Heart right ventricle (tissue), 16 donors: ENCODE measurements at regions not wholly inside any gene's neighbourhood (a gene's known extent, or its start where the extent isn't known, plus 50 kb on each side); places are given as distances from the start of the nearest gene placed in this dataset.

Source experiments
- ATAC-seq, 8 donors: fragments of 200-7000 bp; cut with Tn5 transposase; one replicate each; pipeline ENCODE4 v1.9.1; 2020; ENCODE audit warnings: mild to moderate bottlenecking in 8 of 8, moderate library complexity in 8 of 8, moderate number of reproducible peaks in 1 of 8
- DNase-seq, 2 donors: peaks; one replicate each; pipeline ENCODE4 v3.0.0-alpha.2; 2020
- H3K27ac ChIP-seq, 10 donors: fragments of 200-600 bp; sonication (generic) in 2 of 10; one replicate each; pipeline versions ENCODE4 v1.5.0 to v1.8.0; 2020 to 2022; ENCODE audit warnings: mild to moderate bottlenecking in 3 of 10
- H3K27me3 ChIP-seq, 7 donors: fragments of 200-600 bp; one replicate each; pipeline ENCODE4 v1.8.0; 2021 to 2022; ENCODE audit warnings: mild to moderate bottlenecking in 2 of 7
- H3K36me3 ChIP-seq, 9 donors: fragments of 200-600 bp; sonication (generic) in 1 of 9; one replicate each; pipeline versions ENCODE4 v1.5.0 to v1.8.0; 2020 to 2022; ENCODE audit warnings: mild to moderate bottlenecking in 2 of 9
- H3K4me1 ChIP-seq, 9 donors: fragments of 200-600 bp; sonication (generic) in 1 of 9; one replicate each; pipeline versions ENCODE4 v1.5.0 to v1.8.0; 2020 to 2022; ENCODE audit warnings: mild to moderate bottlenecking in 4 of 9
- H3K4me3 ChIP-seq, 10 donors: fragments of 200-600 bp; sonication (generic) in 2 of 10; one replicate each; pipeline versions ENCODE4 v1.5.0 to v1.8.0; 2020 to 2022; ENCODE audit warnings: mild to moderate bottlenecking in 7 of 10, moderate library complexity in 2 of 10
- H3K9me3 ChIP-seq, 11 donors: fragments of 200-600 bp in 10 of 11; sonication (generic) in 2 of 11; one replicate each; pipeline versions ENCODE4 v1.5.0 to v1.8.0; 2013 to 2022; ENCODE audit warnings: mild to moderate bottlenecking in 2 of 11, control low read depth in 1 of 11, moderate library complexity in 1 of 11
- CTCF ChIP-seq, 9 donors: fragments of 200-600 bp; sonication (generic) in 2 of 9; IDR thresholded peaks; one replicate each; pipeline versions ENCODE4 v1.5.0 to v1.8.0; 2021 to 2022; ENCODE audit warnings: antibody characterized with exemption in 9 of 9, mild to moderate bottlenecking in 5 of 9, moderate library complexity in 1 of 9
- WGBS, 2 donors: extraction: QIAGEN DNeasy Blood & Tissue Kit; methylation state at CpG; one replicate each; pipeline ENCODE4 v1.1.7; 2013; ENCODE audit warnings: inconsistent platforms in 1 of 2; 5-methylcytosine and 5-hydroxymethylcytosine counted together
- intact Hi-C, 10 donors: fragments of 100-400 bp; cut with DNase I; formaldehyde crosslinking; loops; one replicate each; pipeline versions ENCODE4 v1.11.1 to v1.14.2; 2022
- donor health status: Arrhythmogenic right ventricular cardiomyopathy.
- donor health status: ischemic (EF 13 %, LVEDD 7.1; RV severe dilation, severe dysfunction).
- donor health status: healthy with polysubstance abuse.
- donor health status: DM: no; HTN: yes; CAD: no.
- donor health status: DM: no; HTN: no; CAD: no.
- donor health status: ischemic (EF 25% LVEDD 6.9; RV normal size, moderate dysfunction).
- donor health status: ischemic (EF 25% LVEDD 5.7; RV mildly dilated, moderate dysfunction).
- donor health status: healthy.
- donor health status: DM: yes; HTN: yes; CAD: no.
- donor health status: Ischemic cardiomyopathy.
- donor health status: ischemic (EF 35%, LVEDD 5.7; RV mildly dilated, moderate dysfunction).
- donor health status: nonischemic (EF 11% LVEDD 7.7; RV severe dilation, severe dysfunction).
- donor health status: DM: yes; HTN: yes; CAD: no.
- donor health status: PGD.
- donor health status: ischemic (EF 29% LVEDD 5.4; RV normal size, mild dysfunction).
- donor health status: nonischemic (EF 23%, LVEDD 6.1; RV moderate dilation, normal function).

- Histone ChIP-seq H3K4me1 (peaks cover 0 to 12% (median 0%) of the 10 kb centered on the region in 9 donors), H3K36me3 (no peaks in the 10 kb centered on the region), H3K27me3 (peaks cover 0 to 6% (median 0%) of the 10 kb centered on the region in 7 donors), H3K4me3 (no peak overlapping the region), H3K27ac (no peak overlapping the region), H3K9me3 (peaks cover 0 to 8% (median 0%) of the 10 kb centered on the region in 11 donors)
- 83 to 87% methylated on average over 1 of the region's 1 CpG for WGBS, 2 donors
- no peak for DNase-seq
- intact Hi-C loops, result no loop called here
- no peak for ATAC-seq
- no peak for TF ChIP-seq CTCF (IDR thresholded peaks at IDR 0.05)
Observed at GRCh38 chr2:128722489-128722888, 403.8 kb upstream of the HS6ST1 start.

- TF ChIP-seq CTCF (IDR thresholded peaks at IDR 0.05), result no peak
- ATAC-seq (no peak), DNase-seq (no peak)
- Histone ChIP-seq H3K27me3 (no peaks in the 10 kb centered on the region), H3K36me3 (no peaks in the 10 kb centered on the region), H3K27ac (no peak overlapping the region), H3K9me3 (peaks cover 0 to 21% (median 3%) of the 10 kb centered on the region in 11 donors), H3K4me3 (no peak overlapping the region), H3K4me1 (peaks cover 0 to 20% (median 0%) of the 10 kb centered on the region in 9 donors)
- intact Hi-C loops, result no loop called here
- WGBS, 2 donors, result 92 to 96% methylated on average over 7 of the region's 7 CpGs
Observed at GRCh38 chr2:128724547-128724946, 405.9 kb upstream of the HS6ST1 start.

GRCh38 chr2:128724972-128725371 is 406.3 kb upstream of the HS6ST1 start:
- ATAC-seq (no peak), DNase-seq (no peak)
- Histone ChIP-seq H3K4me1 (peaks cover 0 to 20% (median 0%) of the 10 kb centered on the region in 9 donors), H3K36me3 (no peaks in the 10 kb centered on the region), H3K9me3 (peaks cover 0 to 25% (median 5%) of the 10 kb centered on the region in 11 donors), H3K27ac (no peak overlapping the region), H3K4me3 (no peak overlapping the region), H3K27me3 (no peaks in the 10 kb centered on the region)
- TF ChIP-seq CTCF (IDR thresholded peaks at IDR 0.05), result no peak
- intact Hi-C loops, result no loop called here
- WGBS, 2 donors, result 88 to 92% methylated on average over 7 of the region's 7 CpGs

DNA sequence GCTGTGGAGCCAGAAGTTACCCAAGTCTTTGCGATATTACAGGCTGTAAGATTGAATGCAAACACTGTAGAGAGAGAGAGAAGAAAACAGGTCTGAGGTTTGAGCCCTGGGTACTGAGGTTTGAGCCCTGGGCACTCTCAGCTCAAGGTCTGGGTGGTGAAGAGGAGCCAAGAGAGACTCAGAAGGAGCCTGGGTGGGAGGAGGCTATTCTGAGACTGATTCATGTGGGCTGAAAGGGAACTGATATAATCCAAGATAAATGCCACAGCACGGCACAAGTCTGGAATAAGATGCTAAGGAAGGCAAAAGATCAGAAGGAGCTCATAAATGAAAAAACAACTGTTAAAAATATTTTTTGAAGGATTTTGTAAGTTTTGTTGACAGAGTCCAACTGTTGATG is 407.6 kb upstream of the HS6ST1 start:
- ATAC-seq, result no peak
- 78 to 84% methylated on average over 2 of the region's 2 CpGs for WGBS, 2 donors

More for the DNA sequence above, 407.6 kb upstream of the HS6ST1 start:
- Histone ChIP-seq H3K36me3 (no peaks in the 10 kb centered on the region), H3K4me3 (no peak overlapping the region), H3K4me1 (peaks cover 0 to 14% (median 0%) of the 10 kb centered on the region in 9 donors), H3K9me3 (peaks cover 0 to 22% (median 5%) of the 10 kb centered on the region in 11 donors), H3K27ac (no peak overlapping the region), H3K27me3 (no peaks in the 10 kb centered on the region)
- no peak for TF ChIP-seq CTCF (IDR thresholded peaks at IDR 0.05)
- intact Hi-C loops, result no loop called here
- no peak for DNase-seq
